Neuronal stem cell (in vitro differentiated cells): ENCODE measurements at regions not wholly inside any gene's neighbourhood (a gene's known extent, or its start where the extent isn't known, plus 50 kb on each side); places are given as distances from the start of the nearest gene placed in this dataset.
A peak's percentile ranks its signal among the peaks of the same experiment; 100 is the strongest.
"Not testable (repeated sequence)": the region's sequence is repeated elsewhere in the genome, so short reads cannot be mapped to it uniquely, and the experiment has no call there.

ENCODE experiments used
- DNase-seq: peaks from one replicate; pipeline ENCODE4 v3.0.0-alpha.2; 2013; ENCODE audit warnings: low spot score
- H2AFZ ChIP-seq: one replicate; pipeline ENCODE4 v1.6.1; 2013; ENCODE audit warnings: mild to moderate bottlenecking, low read length, inconsistent platforms
- H2AK5ac ChIP-seq: 2 replicates; pipeline ENCODE4 v1.6.1; 2013; ENCODE audit warnings: low read depth, mild to moderate bottlenecking, inconsistent platforms, low read length, moderate library complexity, mixed read lengths
- H2BK120ac ChIP-seq: 2 replicates; pipeline ENCODE4 v1.6.1; 2013; ENCODE audit warnings: low read depth, mild to moderate bottlenecking, inconsistent platforms, low read length, moderate library complexity, mixed read lengths
- H2BK12ac ChIP-seq: one replicate; pipeline ENCODE4 v1.6.1; 2013; ENCODE audit warnings: low read length, inconsistent platforms
- H2BK15ac ChIP-seq: 2 replicates; pipeline ENCODE4 v1.6.1; 2013; ENCODE audit warnings: mild to moderate bottlenecking, low read length, inconsistent platforms, mixed read lengths
- H2BK5ac ChIP-seq: one replicate; pipeline ENCODE4 v1.6.1; 2013; ENCODE audit warnings: inconsistent platforms, mild to moderate bottlenecking, low read length, moderate library complexity
- H3K14ac ChIP-seq: one replicate; pipeline ENCODE4 v1.6.1; 2013; ENCODE audit warnings: low read length, inconsistent platforms
- H3K18ac ChIP-seq: 2 replicates; pipeline ENCODE4 v1.6.1; 2013; ENCODE audit warnings: low read length, inconsistent platforms
- H3K23ac ChIP-seq: 2 replicates; pipeline ENCODE4 v1.6.1; 2013; ENCODE audit warnings: low read depth, mild to moderate bottlenecking, mixed read lengths, low read length, inconsistent platforms; ENCODE audit not compliant: poor library complexity
- H3K27ac ChIP-seq: replicated peaks from 3 replicates; pipeline ENCODE4 v1.5.1; 2013; ENCODE audit warnings: low read length, inconsistent platforms
- H3K27me3 ChIP-seq, 3 experiments: 2 replicates each; pipeline ENCODE4 v1.6.1; 2013; ENCODE audit warnings: low read length in 3 of 3, mild to moderate bottlenecking in 2 of 3, inconsistent platforms in 1 of 3, low read depth in 1 of 3, mixed read lengths in 1 of 3, moderate library complexity in 1 of 3; ENCODE audit not compliant: control insufficient read depth in 3 of 3, insufficient read depth in 3 of 3
- H3K36me3 ChIP-seq, 2 donors: replicated peaks in 1 of 2; 2 replicates each; pipeline ENCODE4 v1.6.1; 2013; ENCODE audit warnings: low read length in 2 of 2; ENCODE audit not compliant: control insufficient read depth in 2 of 2, insufficient read depth in 2 of 2
- H3K4ac ChIP-seq: 2 replicates; pipeline ENCODE4 v1.6.1; 2013; ENCODE audit warnings: inconsistent platforms, mild to moderate bottlenecking, low read length, moderate library complexity
- H3K4me1 ChIP-seq, 2 donors: 1 replicate in 1 of 2; 2 replicates in 1 of 2; pipeline ENCODE4 v1.6.1; 2013; ENCODE audit warnings: low read length in 2 of 2, low read depth in 1 of 2; ENCODE audit not compliant: control insufficient read depth in 2 of 2, insufficient read depth in 1 of 2
- H3K4me2 ChIP-seq: one replicate; pipeline ENCODE4 v1.6.1; 2013; ENCODE audit warnings: mild to moderate bottlenecking, low read length, inconsistent platforms; ENCODE audit not compliant: insufficient read depth, poor library complexity, severe bottlenecking
- H3K4me3 ChIP-seq, 2 donors: 2 replicates each; pipeline ENCODE4 v1.5.1; 2013; ENCODE audit warnings: low read length in 2 of 2, mild to moderate bottlenecking in 2 of 2, inconsistent platforms in 1 of 2, moderate library complexity in 1 of 2
- H3K79me1 ChIP-seq: one replicate; pipeline ENCODE4 v1.6.1; 2013; ENCODE audit warnings: low read depth, mild to moderate bottlenecking, inconsistent platforms, low read length, moderate library complexity
- H3K9ac ChIP-seq: one replicate; pipeline ENCODE4 v1.6.1; 2013; ENCODE audit warnings: mild to moderate bottlenecking, low read depth, low read length, inconsistent platforms; ENCODE audit not compliant: poor library complexity
- H3K9me3 ChIP-seq, 2 donors: replicated peaks in 1 of 2; 2 replicates each; pipeline versions ENCODE3 to v1.6.1; 2013; ENCODE audit warnings: low read length in 2 of 2, mild to moderate bottlenecking in 2 of 2, inconsistent platforms in 1 of 2, low read depth in 1 of 2, mixed read lengths in 1 of 2, moderate library complexity in 1 of 2; ENCODE audit not compliant: control insufficient read depth in 2 of 2, insufficient read depth in 1 of 2
- H4K8ac ChIP-seq: one replicate; pipeline ENCODE4 v1.6.1; 2013; ENCODE audit warnings: low read depth, mild to moderate bottlenecking, inconsistent platforms, low read length, moderate library complexity
- H4K91ac ChIP-seq: one replicate; pipeline ENCODE4 v1.6.1; 2013; ENCODE audit warnings: low read length, low read depth, mild to moderate bottlenecking, inconsistent platforms; ENCODE audit not compliant: poor library complexity
- WGBS, 2 donors: extraction: QIAGEN DNeasy Blood & Tissue Kit; methylation state at CpG; one replicate each; pipeline ENCODE4 v1.1.7; 2013; ENCODE audit warnings: missing lambda C conversion rate in 2 of 2, mixed read lengths in 1 of 2; ENCODE audit not compliant: insufficient read length in 2 of 2, insufficient replicate concordance in 1 of 2; ENCODE audit errors: extremely low coverage in 2 of 2; 5-methylcytosine and 5-hydroxymethylcytosine counted together

GRCh38 chr6:21759721-21760120 lies 166.2 kb downstream of the SOX4 start:
- Histone ChIP-seq H2BK120ac (no peak overlapping the region), H3K18ac (no peak overlapping the region), H3K27me3 (no peaks in the 10 kb centered on the region), H3K27ac (no peak overlapping the region), H3K4ac (no peak overlapping the region), H4K91ac (no peak overlapping the region), H2BK12ac (no peak overlapping the region), H3K9me3 (peaks cover 0 to 47% of the 10 kb centered on the region in 2 donors), H3K4me1 (peaks cover 0 to 2% of the 10 kb centered on the region in 2 donors), H2BK5ac (no peak overlapping the region), H3K79me1 (peaks cover 2% of the 10 kb centered on the region), H2AFZ (no peak overlapping the region), H3K36me3 (peaks cover 3 to 71% of the 10 kb centered on the region in 2 donors), H2BK15ac (no peak overlapping the region), H3K4me3 (no peak overlapping the region), H4K8ac (no peak overlapping the region), H3K14ac (no peak overlapping the region), H3K4me2 (no peak overlapping the region), H2AK5ac (no peak overlapping the region), H3K23ac (no peak overlapping the region), H3K9ac (no peak overlapping the region)
- no peak for DNase-seq
- no CpG with 5 or more reads among the region's 5 CpGs for WGBS, 2 donors

DNA sequence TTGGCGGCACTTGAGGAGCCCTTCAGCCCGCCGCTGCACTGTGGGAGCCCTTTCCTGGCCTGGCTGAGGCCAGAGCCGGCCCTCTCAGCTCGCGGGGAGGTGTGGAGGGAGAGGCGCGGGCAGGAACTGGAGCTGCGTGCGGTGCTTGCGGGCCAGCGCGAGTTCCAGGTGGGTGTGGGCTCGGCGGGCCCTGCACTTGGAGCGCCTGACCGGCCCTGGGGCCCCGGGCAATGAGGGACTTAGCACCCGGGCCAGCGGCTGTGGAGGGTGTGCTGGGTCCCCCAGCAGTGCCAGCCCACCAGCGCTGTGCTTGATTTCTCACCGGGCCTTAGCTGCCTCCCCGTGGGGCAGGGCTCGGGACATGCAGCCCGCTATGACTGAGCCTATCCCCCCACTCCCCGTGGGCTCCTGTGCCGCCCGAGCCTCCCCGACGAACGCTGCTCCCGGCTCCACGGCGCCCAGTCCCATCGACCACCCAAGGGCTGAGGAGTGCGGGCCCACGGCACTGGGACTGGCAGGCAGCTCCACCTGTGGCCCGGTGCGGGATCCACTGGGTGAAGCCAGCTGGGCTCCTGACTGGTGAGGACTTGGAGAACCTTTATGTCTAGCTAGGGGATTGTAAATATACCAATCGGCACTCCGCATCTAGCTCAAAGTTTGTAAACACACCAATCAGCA lies 167.6 kb downstream of the SOX4 start:
- H2BK120ac ChIP-seq, H3K4ac ChIP-seq, H3K4me1 ChIP-seq, H3K14ac ChIP-seq, H3K27ac ChIP-seq, H3K9ac ChIP-seq, H3K23ac ChIP-seq, H2BK15ac ChIP-seq, H3K4me3 ChIP-seq, H4K91ac ChIP-seq, DNase-seq, H4K8ac ChIP-seq, H2BK12ac ChIP-seq, H3K4me2 ChIP-seq, H3K27me3 ChIP-seq, H2AK5ac ChIP-seq, H3K79me1 ChIP-seq, H2AFZ ChIP-seq: not testable (repeated sequence)
- Histone ChIP-seq H3K9me3 (peaks cover 0 to 34% of the 10 kb centered on the region in 2 donors), H2BK5ac (peak overlapping the region; percentile 9), H3K18ac (peak overlapping the region; percentile 45), H3K36me3 (peaks cover 3 to 59% of the 10 kb centered on the region in 2 donors)
- WGBS, 2 donors: no CpG with 5 or more reads among the region's 41 CpGs

- Histone ChIP-seq H2AK5ac (no peak overlapping the region), H3K27ac (no peak overlapping the region), H3K9ac (no peak overlapping the region), H3K27me3 (no peaks in the 10 kb centered on the region), H3K4me3 (no peak overlapping the region), H3K4me2 (no peak overlapping the region), H3K23ac (no peak overlapping the region), H3K18ac (no peak overlapping the region), H2BK5ac (no peak overlapping the region), H3K4ac (no peak overlapping the region), H2BK12ac (no peak overlapping the region), H3K9me3 (peaks cover 0 to 21% of the 10 kb centered on the region in 2 donors), H4K8ac (no peak overlapping the region), H3K79me1 (no peaks in the 10 kb centered on the region), H2BK15ac (no peak overlapping the region), H3K36me3 (peaks cover 3 to 34% of the 10 kb centered on the region in 2 donors), H2AFZ (no peak overlapping the region), H2BK120ac (no peak overlapping the region), H3K4me1 (peaks cover 2 to 12% of the 10 kb centered on the region in 2 donors), H4K91ac (no peak overlapping the region), H3K14ac (no peak overlapping the region)
- no CpG with 5 or more reads among the region's 2 CpGs for WGBS, 2 donors
- DNase-seq: no peak
Measured at GRCh38 chr6:21764989-21765388, 171.4 kb downstream of the SOX4 start.

DNA sequence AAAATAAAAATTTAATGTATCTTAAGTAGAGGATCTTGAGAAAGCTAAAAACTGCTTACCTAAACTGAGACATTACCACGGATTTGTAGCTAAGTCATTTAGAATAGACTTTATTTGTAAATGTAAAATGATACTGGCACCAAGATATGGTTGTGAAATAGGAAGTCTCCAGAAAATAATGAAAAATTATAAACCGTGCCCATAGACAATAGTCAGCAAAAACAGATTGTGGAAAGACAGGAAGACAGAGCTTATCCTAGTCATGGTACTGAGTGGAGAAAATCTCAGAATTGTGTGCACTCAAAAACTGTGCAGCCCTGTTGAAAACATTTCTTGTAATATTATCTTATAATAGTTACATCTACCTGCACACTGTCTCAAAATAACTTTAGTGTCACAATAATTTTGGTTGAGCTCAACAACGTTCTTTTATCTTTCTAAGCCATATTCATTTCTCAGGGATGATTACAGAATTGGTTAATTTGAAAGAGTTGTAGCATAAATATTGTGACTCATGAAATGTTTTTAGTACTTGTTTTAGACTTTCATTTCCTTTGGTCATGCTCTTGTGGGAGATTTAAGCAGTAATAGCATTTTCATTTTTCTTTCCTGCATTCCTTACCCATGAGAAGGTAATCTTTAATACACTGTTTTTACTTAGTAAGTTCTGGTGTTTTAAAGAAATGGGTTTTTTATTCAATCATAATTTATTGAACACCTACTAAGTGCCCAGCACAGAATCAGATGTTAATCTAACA lies 174.5 kb downstream of the SOX4 start:
- H2BK5ac ChIP-seq: no peak overlapping the region
- no peak overlapping the region for H3K4me2 ChIP-seq
- H2BK15ac ChIP-seq: no peak overlapping the region
- H3K9me3 ChIP-seq: no peaks in the 10 kb centered on the region
- H4K91ac ChIP-seq: no peak overlapping the region
- no peak overlapping the region for H2BK120ac ChIP-seq
- H3K4me3 ChIP-seq: no peak overlapping the region
- H3K27me3 ChIP-seq: no peaks in the 10 kb centered on the region
- H3K23ac ChIP-seq: no peak overlapping the region
- H2BK12ac ChIP-seq: no peak overlapping the region
- H4K8ac ChIP-seq: no peak overlapping the region
- H3K18ac ChIP-seq: no peak overlapping the region
- H3K14ac ChIP-seq: no peak overlapping the region
- peaks cover 0 to 8% of the 10 kb centered on the region in 2 donors for H3K36me3 ChIP-seq
- H3K27ac ChIP-seq: no peak overlapping the region
- no CpG with 5 or more reads among the region's 3 CpGs for WGBS, 2 donors
- H3K79me1 ChIP-seq: no peaks in the 10 kb centered on the region
- H2AK5ac ChIP-seq: no peak overlapping the region
- no peak for DNase-seq
- H3K4ac ChIP-seq: no peak overlapping the region
- no peak overlapping the region for H2AFZ ChIP-seq
- no peak overlapping the region for H3K9ac ChIP-seq
- H3K4me1 ChIP-seq: peaks cover 12 to 33% of the 10 kb centered on the region in 2 donors
